Gastrocnemius medialis (tissue), 4 donors: ENCODE measurements at regions not wholly inside any gene's neighbourhood (a gene's known extent, or its start where the extent isn't known, plus 50 kb on each side); places are given as distances from the start of the nearest gene placed in this dataset.

ENCODE experiments used
- ATAC-seq, 2 donors: fragments of 150-250 bp; one replicate each; pipeline ENCODE4 v1.9.1; 2016
- DNase-seq, 2 donors: peaks; one replicate each; pipeline ENCODE4 v3.0.0-alpha.2; 2019
- H3K27ac ChIP-seq, 4 donors: fragments of 200-600 bp; sonication (generic); 1 replicate in 1 of 4; 2 replicates in 3 of 4; pipeline ENCODE4 v1.5.1; 2016 to 2018; ENCODE audit warnings: mild to moderate bottlenecking in 2 of 4, moderate library complexity in 1 of 4
- H3K27me3 ChIP-seq, 3 donors: fragments of 200-600 bp; sonication (generic) in 2 of 3; 1 replicate in 1 of 3; 2 replicates in 2 of 3; pipeline versions ENCODE4 v1.5.1 to v1.6.0; 2016 to 2019; ENCODE audit warnings: mild to moderate bottlenecking in 1 of 3, moderate library complexity in 1 of 3
- H3K36me3 ChIP-seq, 2 donors: fragments of 200-600 bp; sonication (generic) in 1 of 2; one replicate each; pipeline ENCODE4 v1.5.1; 2017 to 2018
- H3K4me1 ChIP-seq, 2 donors: fragments of 200-600 bp; sonication (generic) in 1 of 2; one replicate each; pipeline ENCODE4 v1.5.1; 2016 to 2017; ENCODE audit warnings: mild to moderate bottlenecking in 2 of 2
- H3K4me3 ChIP-seq, 4 donors: fragments of 200-600 bp; sonication (generic) in 3 of 4; 1 replicate in 1 of 4; 2 replicates in 3 of 4; pipeline ENCODE4 v1.5.1; 2016 to 2019; ENCODE audit warnings: mild to moderate bottlenecking in 2 of 4
- H3K9me3 ChIP-seq, 3 donors: fragments of 200-600 bp; sonication (generic) in 2 of 3; 1 replicate in 1 of 3; 2 replicates in 2 of 3; pipeline ENCODE4 v1.5.1; 2016 to 2019
- CTCF ChIP-seq, 5 experiments: fragments of 450-650 bp in 3 of 5; fragments of 200-600 bp in 2 of 5; sonication (generic) in 2 of 5; IDR thresholded peaks in 4 of 5; conservative IDR thresholded peaks in 1 of 5; 1 replicate in 4 of 5; 2 replicates in 1 of 5; pipeline ENCODE4 v1.5.1; 2016 to 2019; ENCODE audit warnings: antibody characterized with exemption in 5 of 5, mild to moderate bottlenecking in 3 of 5, moderate library complexity in 3 of 5
- POLR2A ChIP-seq, 2 donors: fragments of 450-650 bp; IDR thresholded peaks; one replicate each; pipeline ENCODE4 v1.6.1; 2017; ENCODE audit warnings: antibody characterized with exemption in 2 of 2, mild to moderate bottlenecking in 2 of 2, moderate library complexity in 2 of 2
- in situ Hi-C, 4 donors: fragments of 200-750 bp; cut with MboI; loops; one replicate each; pipeline versions ENCODE4 v1.15.0 to v1.8.0; 2017; ENCODE audit warnings: low sequenced_read_pairs in 4 of 4
- intact Hi-C: fragments of 100-400 bp; cut with DNase I; formaldehyde crosslinking; loops from one replicate; pipeline ENCODE4 v1.15.1; 2023; ENCODE audit warnings: low total_unique reads

- Histone ChIP-seq H3K4me1 (no peaks in the 10 kb centered on the region), H3K9me3 (no peaks in the 10 kb centered on the region), H3K36me3 (no peaks in the 10 kb centered on the region), H3K27ac (no peak overlapping the region), H3K4me3 (no peak overlapping the region), H3K27me3 (no peaks in the 10 kb centered on the region)
- ATAC-seq (no peak), DNase-seq (no peak)
- intact Hi-C loops (no loop called here), in situ Hi-C loops (no loop called here)
- TF ChIP-seq CTCF (IDR thresholded peaks at IDR 0.05 in 4 of 5, conservative IDR thresholded peaks at IDR 0.05 in 1 of 5) (no peak), POLR2A (IDR thresholded peaks at IDR 0.05) (no peak)
These were observed 782.0 kb upstream of the ALCAM start for GRCh38 chr3:104584682-104585081.

DNA sequence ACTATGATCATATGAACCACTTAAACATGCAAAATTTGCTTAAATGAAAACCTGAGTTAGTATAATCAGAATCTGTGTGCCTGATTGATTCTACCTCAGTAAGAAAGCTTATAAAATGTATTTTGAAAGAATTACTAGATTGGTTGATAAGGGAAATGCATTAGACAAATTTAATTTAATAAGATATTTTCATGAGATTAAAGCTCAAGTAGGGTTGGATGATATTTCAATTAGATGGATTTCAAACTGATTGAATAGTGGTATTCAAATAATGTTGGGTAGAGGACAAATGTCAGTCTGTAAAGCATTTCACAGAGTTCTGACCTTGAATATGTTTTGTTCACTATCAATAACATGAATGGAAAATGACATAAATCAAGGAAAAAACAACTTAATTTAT is 780.4 kb upstream of the ALCAM start:
- Histone ChIP-seq H3K4me3 (no peak overlapping the region), H3K4me1 (no peaks in the 10 kb centered on the region), H3K27ac (no peak overlapping the region), H3K36me3 (no peaks in the 10 kb centered on the region), H3K27me3 (no peaks in the 10 kb centered on the region), H3K9me3 (no peaks in the 10 kb centered on the region)
- no peak for ATAC-seq
- TF ChIP-seq POLR2A (IDR thresholded peaks at IDR 0.05) = no peak
- DNase-seq = no peak
- in situ Hi-C loops = no loop called here
- intact Hi-C loops = no loop called here

- no peak overlapping the region for H3K4me3 ChIP-seq
- no peaks in the 10 kb centered on the region for H3K9me3 ChIP-seq
- DNase-seq (no peak), ATAC-seq (no peak)
- no peaks in the 10 kb centered on the region for H3K27me3 ChIP-seq
- no peak overlapping the region for H3K27ac ChIP-seq
- no peaks in the 10 kb centered on the region for H3K4me1 ChIP-seq
- in situ Hi-C loops (no loop called here), intact Hi-C loops (no loop called here)
- TF ChIP-seq CTCF (IDR thresholded peaks at IDR 0.05 in 4 of 5, conservative IDR thresholded peaks at IDR 0.05 in 1 of 5) (no peak), POLR2A (IDR thresholded peaks at IDR 0.05) (no peak)
- H3K36me3 ChIP-seq = no peaks in the 10 kb centered on the region
These were observed 778.3 kb upstream of the ALCAM start for GRCh38 chr3:104588442-104588841.

DNA sequence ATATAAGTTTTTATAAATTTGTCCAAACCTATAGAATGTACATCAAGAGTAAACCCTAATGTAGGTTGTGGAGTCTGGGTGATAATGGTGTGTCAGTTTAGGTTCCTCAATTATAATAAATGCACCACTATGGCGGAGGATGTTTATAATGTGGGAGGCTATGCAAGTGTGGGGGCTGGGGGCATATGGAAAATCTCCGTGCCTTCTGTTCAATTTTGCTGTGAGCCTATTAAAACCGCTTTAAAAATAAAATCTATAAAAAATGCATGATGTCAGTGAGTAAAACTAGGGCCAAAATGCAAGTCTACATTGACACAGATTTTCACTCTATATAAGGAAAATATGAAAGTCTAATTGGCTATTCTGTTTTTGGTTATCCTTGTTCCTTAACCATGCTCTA is 774.9 kb upstream of the ALCAM start:
- no peak for DNase-seq
- Histone ChIP-seq H3K4me3 (no peak overlapping the region), H3K36me3 (no peaks in the 10 kb centered on the region), H3K27ac (no peak overlapping the region), H3K9me3 (no peaks in the 10 kb centered on the region), H3K4me1 (no peaks in the 10 kb centered on the region), H3K27me3 (no peaks in the 10 kb centered on the region)
- in situ Hi-C loops (no loop called here), intact Hi-C loops (no loop called here)
- ATAC-seq = no peak
- TF ChIP-seq POLR2A (IDR thresholded peaks at IDR 0.05) (no peak), CTCF (IDR thresholded peaks at IDR 0.05 in 4 of 5, conservative IDR thresholded peaks at IDR 0.05 in 1 of 5) (no peak)

- no peaks in the 10 kb centered on the region for H3K36me3 ChIP-seq
- in situ Hi-C loops = no loop called here
- ATAC-seq (no peak), DNase-seq (no peak)
- H3K4me1 ChIP-seq = no peaks in the 10 kb centered on the region
- no peak overlapping the region for H3K4me3 ChIP-seq
- no peak for TF ChIP-seq POLR2A (IDR thresholded peaks at IDR 0.05)
- TF ChIP-seq CTCF (IDR thresholded peaks at IDR 0.05 in 4 of 5, conservative IDR thresholded peaks at IDR 0.05 in 1 of 5) = no peak
- H3K27ac ChIP-seq = no peak overlapping the region
- intact Hi-C loops = no loop called here
- no peaks in the 10 kb centered on the region for H3K9me3 ChIP-seq
- H3K27me3 ChIP-seq = no peaks in the 10 kb centered on the region
These were observed 772.2 kb upstream of the ALCAM start for GRCh38 chr3:104594491-104594890.
